Liver (tissue), 8 donors: ENCODE measurements at regions not wholly inside any gene's neighbourhood (a gene's known extent, or its start where the extent isn't known, plus 50 kb on each side); places are given as distances from the start of the nearest gene placed in this dataset.

Experiments
- DNase-seq: peaks from one replicate; pipeline ENCODE4 v3.0.0-alpha.2; 2017; ENCODE audit warnings: low spot score
- H3K27ac ChIP-seq, 2 donors: one replicate each; pipeline ENCODE4 v1.7.0; 2013; ENCODE audit warnings: inconsistent platforms in 2 of 2, low read length in 2 of 2, control low read depth in 1 of 2, low read depth in 1 of 2, mild to moderate bottlenecking in 1 of 2
- H3K27me3 ChIP-seq, 4 donors: one replicate each; pipeline versions ENCODE4 v1.6.1 to v1.7.0; 2013; ENCODE audit warnings: low read length in 3 of 4, inconsistent platforms in 1 of 4, mild to moderate bottlenecking in 1 of 4, moderate library complexity in 1 of 4; ENCODE audit not compliant: control insufficient read depth in 4 of 4, insufficient read depth in 4 of 4
- H3K36me3 ChIP-seq, 4 donors: one replicate each; pipeline versions ENCODE4 v1.6.1 to v1.7.0; 2013; ENCODE audit warnings: low read length in 3 of 4, mild to moderate bottlenecking in 3 of 4, low read depth in 1 of 4, moderate library complexity in 1 of 4; ENCODE audit not compliant: control insufficient read depth in 4 of 4, insufficient read depth in 3 of 4
- H3K4me1 ChIP-seq, 4 donors: one replicate each; pipeline versions ENCODE4 v1.6.1 to v1.7.0; 2013; ENCODE audit warnings: low read length in 3 of 4, mild to moderate bottlenecking in 3 of 4, moderate library complexity in 1 of 4; ENCODE audit not compliant: control insufficient read depth in 4 of 4, insufficient read depth in 4 of 4
- H3K4me3 ChIP-seq, 3 donors: one replicate each; pipeline versions ENCODE4 v1.6.1 to v1.7.0; 2013; ENCODE audit warnings: low read length in 3 of 3, control low read depth in 1 of 3, low read depth in 1 of 3, mild to moderate bottlenecking in 1 of 3
- H3K9ac ChIP-seq, 2 donors: one replicate each; pipeline ENCODE4 v1.7.0; 2013; ENCODE audit warnings: low read length in 2 of 2, mild to moderate bottlenecking in 2 of 2, moderate library complexity in 2 of 2, control low read depth in 1 of 2, low read depth in 1 of 2
- H3K9me3 ChIP-seq, 4 donors: one replicate each; pipeline versions ENCODE4 v1.6.1 to v1.7.0; 2013; ENCODE audit warnings: low read length in 3 of 4; ENCODE audit not compliant: control insufficient read depth in 4 of 4
- EGR1 ChIP-seq, 2 donors: IDR thresholded peaks; 2 replicates each; pipeline ENCODE4 v1.6.1; 2016 to 2018; ENCODE audit warnings: antibody characterized with exemption in 2 of 2, low read depth in 2 of 2
- FOXA1 ChIP-seq: IDR thresholded peaks from 2 replicates; pipeline ENCODE4 v1.6.1; 2016; ENCODE audit warnings: antibody characterized with exemption
- FOXA2 ChIP-seq: IDR thresholded peaks from 2 replicates; pipeline ENCODE4 v1.6.1; 2016; ENCODE audit warnings: antibody characterized with exemption
- GABPA ChIP-seq, 2 donors: IDR thresholded peaks in 1 of 2; conservative IDR thresholded peaks in 1 of 2; 2 replicates each; pipeline ENCODE4 v1.6.1; 2016; ENCODE audit warnings: antibody characterized with exemption in 2 of 2, mild to moderate bottlenecking in 1 of 2, moderate library complexity in 1 of 2
- HNF4A ChIP-seq, 2 donors: conservative IDR thresholded peaks; 2 replicates each; pipeline ENCODE4 v1.6.1; 2016; ENCODE audit warnings: antibody characterized with exemption in 2 of 2, mild to moderate bottlenecking in 2 of 2
- HNF4G ChIP-seq: IDR thresholded peaks from 2 replicates; pipeline ENCODE4 v1.6.1; 2016; ENCODE audit warnings: antibody characterized with exemption
- JUND ChIP-seq, 2 donors: IDR thresholded peaks; 2 replicates each; pipeline ENCODE4 v1.6.1; 2016; ENCODE audit warnings: antibody characterized with exemption in 2 of 2
- NR2F2 ChIP-seq: IDR thresholded peaks from 2 replicates; pipeline ENCODE4 v1.6.1; 2016; ENCODE audit warnings: antibody characterized with exemption
- RAD21 ChIP-seq, 2 donors: IDR thresholded peaks; 2 replicates each; pipeline ENCODE4 v1.6.1; 2016; ENCODE audit warnings: antibody characterized with exemption in 2 of 2, mild to moderate bottlenecking in 2 of 2
- RXRA ChIP-seq, 2 donors: IDR thresholded peaks; 2 replicates each; pipeline ENCODE4 v1.6.1; 2017 to 2018; ENCODE audit warnings: antibody characterized with exemption in 2 of 2, mild to moderate bottlenecking in 1 of 2
- SP1 ChIP-seq: IDR thresholded peaks from 2 replicates; pipeline ENCODE4 v1.6.1; 2018; ENCODE audit warnings: antibody characterized with exemption, mild to moderate bottlenecking
- TAF1 ChIP-seq: conservative IDR thresholded peaks from 2 replicates; pipeline ENCODE4 v1.6.1; 2016; ENCODE audit warnings: antibody characterized with exemption, mild to moderate bottlenecking
- YY1 ChIP-seq: IDR thresholded peaks from 2 replicates; pipeline ENCODE4 v1.6.1; 2016; ENCODE audit warnings: antibody characterized with exemption, mild to moderate bottlenecking
- WGBS: extraction: QIAGEN DNeasy Blood & Tissue Kit; methylation state at CpG from one replicate; pipeline ENCODE4 v1.1.7; 2013; 5-methylcytosine and 5-hydroxymethylcytosine counted together
- TF ChIP-seq, protein P1 (sequence below): IDR thresholded peaks from 2 replicates; pipeline ENCODE4 v1.6.1; 2016; ENCODE audit warnings: antibody characterized with exemption
- TF ChIP-seq, protein P2 (sequence below): IDR thresholded peaks from 2 replicates; pipeline ENCODE4 v1.6.1; 2016; ENCODE audit warnings: antibody characterized with exemption
- TF ChIP-seq, protein P3 (sequence below): fragments of 150-350 bp; IDR thresholded peaks from 2 replicates; pipeline ENCODE4 v1.5.1; 2017; ENCODE audit warnings: improper control_type of control experiment, low read depth, low read length; ENCODE audit not compliant: missing input control
- TF ChIP-seq, protein P4 (sequence below): IDR thresholded peaks from 2 replicates; pipeline ENCODE4 v1.6.1; 2016; ENCODE audit warnings: antibody characterized with exemption, mild to moderate bottlenecking
- TF ChIP-seq, protein P5 (sequence below): IDR thresholded peaks from 2 replicates; pipeline ENCODE4 v1.6.1; 2016; ENCODE audit warnings: antibody characterized with exemption
- donor health status: healthy.
- donor health status: healthy.
- donor health status: healthy.
- donor health status: healthy.
- donor health status: healthy.

DNA sequence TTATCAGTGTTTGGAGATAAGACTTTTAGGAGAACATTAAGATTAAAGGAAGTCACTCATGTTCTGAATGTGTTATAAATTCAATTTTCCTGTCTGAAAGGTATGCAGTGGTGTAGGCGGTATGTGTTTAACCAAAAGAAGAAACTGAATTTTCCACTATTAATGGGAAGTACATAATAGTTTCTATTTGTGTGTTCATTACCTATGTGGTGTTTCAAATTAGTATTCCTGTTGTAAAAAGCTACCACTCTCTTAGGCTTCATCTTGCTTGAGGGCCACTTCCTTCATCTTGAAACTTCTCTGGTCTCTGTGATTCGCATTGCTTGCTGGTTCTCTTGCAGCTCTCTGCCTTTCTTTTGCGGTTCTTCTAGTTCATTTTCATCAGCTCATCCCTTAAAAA lies 123.4 kb downstream of the HLX start (continued):
- TF ChIP-seq TAF1 (no peak), JUND (IDR thresholded peaks at IDR 0.05) (no peak), HNF4A (conservative IDR thresholded peaks at IDR 0.05) (no peak), RXRA (IDR thresholded peaks at IDR 0.05) (no peak), GABPA (IDR thresholded peaks at IDR 0.05 in 1 of 2, conservative IDR thresholded peaks at IDR 0.05 in 1 of 2) (no peak), EGR1 (IDR thresholded peaks at IDR 0.05; ENCODE audit: low read depth in 2 of 2) (no peak), YY1 (no peak), RAD21 (IDR thresholded peaks at IDR 0.05) (no peak)

DNA sequence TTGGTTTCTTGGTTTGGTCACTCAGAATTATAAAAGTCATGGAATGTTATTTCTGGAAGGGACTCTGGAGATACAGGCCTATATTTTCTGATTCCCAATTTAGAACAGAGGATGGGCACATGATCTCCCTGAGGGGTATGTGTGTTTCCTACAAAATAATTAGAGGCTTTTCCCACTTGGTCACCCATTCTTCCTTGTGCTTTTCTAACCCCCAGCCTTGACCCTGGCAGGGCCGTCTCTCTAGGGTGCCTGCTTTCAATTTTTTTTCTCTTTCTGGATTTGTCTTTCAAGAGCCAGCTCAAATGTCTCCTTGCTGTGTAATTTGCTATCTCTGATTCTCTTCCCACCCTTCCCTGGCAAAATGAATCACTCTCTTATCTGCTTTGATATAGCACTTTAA lies 131.9 kb downstream of the HLX start:
- no peaks in the 10 kb centered on the region for H3K9me3 ChIP-seq
- no peaks in the 10 kb centered on the region for H3K27me3 ChIP-seq
- WGBS: 87% methylated on average over 1 of the region's 1 CpG
- H3K27ac ChIP-seq: no peak overlapping the region
- no peaks in the 10 kb centered on the region for H3K36me3 ChIP-seq
- TF ChIP-seq RAD21 (IDR thresholded peaks at IDR 0.05): no peak
- TF ChIP-seq FOXA1: no peak
- no peak for TF ChIP-seq RXRA (IDR thresholded peaks at IDR 0.05)
- TF ChIP-seq, protein P1, sequence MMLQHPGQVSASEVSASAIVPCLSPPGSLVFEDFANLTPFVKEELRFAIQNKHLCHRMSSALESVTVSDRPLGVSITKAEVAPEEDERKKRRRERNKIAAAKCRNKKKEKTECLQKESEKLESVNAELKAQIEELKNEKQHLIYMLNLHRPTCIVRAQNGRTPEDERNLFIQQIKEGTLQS: no peak
- TF ChIP-seq, protein P2, sequence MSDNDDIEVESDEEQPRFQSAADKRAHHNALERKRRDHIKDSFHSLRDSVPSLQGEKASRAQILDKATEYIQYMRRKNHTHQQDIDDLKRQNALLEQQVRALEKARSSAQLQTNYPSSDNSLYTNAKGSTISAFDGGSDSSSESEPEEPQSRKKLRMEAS: no peak
- TF ChIP-seq, protein P3, sequence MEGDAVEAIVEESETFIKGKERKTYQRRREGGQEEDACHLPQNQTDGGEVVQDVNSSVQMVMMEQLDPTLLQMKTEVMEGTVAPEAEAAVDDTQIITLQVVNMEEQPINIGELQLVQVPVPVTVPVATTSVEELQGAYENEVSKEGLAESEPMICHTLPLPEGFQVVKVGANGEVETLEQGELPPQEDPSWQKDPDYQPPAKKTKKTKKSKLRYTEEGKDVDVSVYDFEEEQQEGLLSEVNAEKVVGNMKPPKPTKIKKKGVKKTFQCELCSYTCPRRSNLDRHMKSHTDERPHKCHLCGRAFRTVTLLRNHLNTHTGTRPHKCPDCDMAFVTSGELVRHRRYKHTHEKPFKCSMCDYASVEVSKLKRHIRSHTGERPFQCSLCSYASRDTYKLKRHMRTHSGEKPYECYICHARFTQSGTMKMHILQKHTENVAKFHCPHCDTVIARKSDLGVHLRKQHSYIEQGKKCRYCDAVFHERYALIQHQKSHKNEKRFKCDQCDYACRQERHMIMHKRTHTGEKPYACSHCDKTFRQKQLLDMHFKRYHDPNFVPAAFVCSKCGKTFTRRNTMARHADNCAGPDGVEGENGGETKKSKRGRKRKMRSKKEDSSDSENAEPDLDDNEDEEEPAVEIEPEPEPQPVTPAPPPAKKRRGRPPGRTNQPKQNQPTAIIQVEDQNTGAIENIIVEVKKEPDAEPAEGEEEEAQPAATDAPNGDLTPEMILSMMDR: no peak
- no peak for TF ChIP-seq GABPA (IDR thresholded peaks at IDR 0.05 in 1 of 2, conservative IDR thresholded peaks at IDR 0.05 in 1 of 2)
- TF ChIP-seq HNF4G: no peak
- TF ChIP-seq EGR1 (IDR thresholded peaks at IDR 0.05; ENCODE audit: low read depth in 2 of 2): no peak
- no peak for TF ChIP-seq JUND (IDR thresholded peaks at IDR 0.05)
- TF ChIP-seq YY1: no peak
- TF ChIP-seq HNF4A (conservative IDR thresholded peaks at IDR 0.05): no peak
- TF ChIP-seq, protein P4, sequence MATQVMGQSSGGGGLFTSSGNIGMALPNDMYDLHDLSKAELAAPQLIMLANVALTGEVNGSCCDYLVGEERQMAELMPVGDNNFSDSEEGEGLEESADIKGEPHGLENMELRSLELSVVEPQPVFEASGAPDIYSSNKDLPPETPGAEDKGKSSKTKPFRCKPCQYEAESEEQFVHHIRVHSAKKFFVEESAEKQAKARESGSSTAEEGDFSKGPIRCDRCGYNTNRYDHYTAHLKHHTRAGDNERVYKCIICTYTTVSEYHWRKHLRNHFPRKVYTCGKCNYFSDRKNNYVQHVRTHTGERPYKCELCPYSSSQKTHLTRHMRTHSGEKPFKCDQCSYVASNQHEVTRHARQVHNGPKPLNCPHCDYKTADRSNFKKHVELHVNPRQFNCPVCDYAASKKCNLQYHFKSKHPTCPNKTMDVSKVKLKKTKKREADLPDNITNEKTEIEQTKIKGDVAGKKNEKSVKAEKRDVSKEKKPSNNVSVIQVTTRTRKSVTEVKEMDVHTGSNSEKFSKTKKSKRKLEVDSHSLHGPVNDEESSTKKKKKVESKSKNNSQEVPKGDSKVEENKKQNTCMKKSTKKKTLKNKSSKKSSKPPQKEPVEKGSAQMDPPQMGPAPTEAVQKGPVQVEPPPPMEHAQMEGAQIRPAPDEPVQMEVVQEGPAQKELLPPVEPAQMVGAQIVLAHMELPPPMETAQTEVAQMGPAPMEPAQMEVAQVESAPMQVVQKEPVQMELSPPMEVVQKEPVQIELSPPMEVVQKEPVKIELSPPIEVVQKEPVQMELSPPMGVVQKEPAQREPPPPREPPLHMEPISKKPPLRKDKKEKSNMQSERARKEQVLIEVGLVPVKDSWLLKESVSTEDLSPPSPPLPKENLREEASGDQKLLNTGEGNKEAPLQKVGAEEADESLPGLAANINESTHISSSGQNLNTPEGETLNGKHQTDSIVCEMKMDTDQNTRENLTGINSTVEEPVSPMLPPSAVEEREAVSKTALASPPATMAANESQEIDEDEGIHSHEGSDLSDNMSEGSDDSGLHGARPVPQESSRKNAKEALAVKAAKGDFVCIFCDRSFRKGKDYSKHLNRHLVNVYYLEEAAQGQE: no peak
- TF ChIP-seq, protein P5, sequence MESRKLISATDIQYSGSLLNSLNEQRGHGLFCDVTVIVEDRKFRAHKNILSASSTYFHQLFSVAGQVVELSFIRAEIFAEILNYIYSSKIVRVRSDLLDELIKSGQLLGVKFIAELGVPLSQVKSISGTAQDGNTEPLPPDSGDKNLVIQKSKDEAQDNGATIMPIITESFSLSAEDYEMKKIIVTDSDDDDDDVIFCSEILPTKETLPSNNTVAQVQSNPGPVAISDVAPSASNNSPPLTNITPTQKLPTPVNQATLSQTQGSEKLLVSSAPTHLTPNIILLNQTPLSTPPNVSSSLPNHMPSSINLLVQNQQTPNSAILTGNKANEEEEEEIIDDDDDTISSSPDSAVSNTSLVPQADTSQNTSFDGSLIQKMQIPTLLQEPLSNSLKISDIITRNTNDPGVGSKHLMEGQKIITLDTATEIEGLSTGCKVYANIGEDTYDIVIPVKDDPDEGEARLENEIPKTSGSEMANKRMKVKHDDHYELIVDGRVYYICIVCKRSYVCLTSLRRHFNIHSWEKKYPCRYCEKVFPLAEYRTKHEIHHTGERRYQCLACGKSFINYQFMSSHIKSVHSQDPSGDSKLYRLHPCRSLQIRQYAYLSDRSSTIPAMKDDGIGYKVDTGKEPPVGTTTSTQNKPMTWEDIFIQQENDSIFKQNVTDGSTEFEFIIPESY: no peak
- TF ChIP-seq TAF1: no peak
- TF ChIP-seq NR2F2: no peak
- TF ChIP-seq FOXA2: no peak
- TF ChIP-seq SP1: no peak
- H3K4me3 ChIP-seq: no peak overlapping the region
- no peak for DNase-seq
- H3K4me1 ChIP-seq: no peaks in the 10 kb centered on the region
- no peak overlapping the region for H3K9ac ChIP-seq
